Gastrocnemius medialis (tissue), 4 donors: ENCODE measurements at regions not wholly inside any gene's neighbourhood (a gene's known extent, or its start where the extent isn't known, plus 50 kb on each side); places are given as distances from the start of the nearest gene placed in this dataset.

Experiments used
- ATAC-seq, 2 donors: fragments of 150-250 bp; one replicate each; pipeline ENCODE4 v1.9.1; 2016
- DNase-seq, 2 donors: peaks; one replicate each; pipeline ENCODE4 v3.0.0-alpha.2; 2019
- H3K27ac ChIP-seq, 4 donors: fragments of 200-600 bp; sonication (generic); 1 replicate in 1 of 4; 2 replicates in 3 of 4; pipeline ENCODE4 v1.5.1; 2016 to 2018; ENCODE audit warnings: mild to moderate bottlenecking in 2 of 4, moderate library complexity in 1 of 4
- H3K27me3 ChIP-seq, 3 donors: fragments of 200-600 bp; sonication (generic) in 2 of 3; 1 replicate in 1 of 3; 2 replicates in 2 of 3; pipeline versions ENCODE4 v1.5.1 to v1.6.0; 2016 to 2019; ENCODE audit warnings: mild to moderate bottlenecking in 1 of 3, moderate library complexity in 1 of 3
- H3K36me3 ChIP-seq, 2 donors: fragments of 200-600 bp; sonication (generic) in 1 of 2; one replicate each; pipeline ENCODE4 v1.5.1; 2017 to 2018
- H3K4me1 ChIP-seq, 2 donors: fragments of 200-600 bp; sonication (generic) in 1 of 2; one replicate each; pipeline ENCODE4 v1.5.1; 2016 to 2017; ENCODE audit warnings: mild to moderate bottlenecking in 2 of 2
- H3K4me3 ChIP-seq, 4 donors: fragments of 200-600 bp; sonication (generic) in 3 of 4; 1 replicate in 1 of 4; 2 replicates in 3 of 4; pipeline ENCODE4 v1.5.1; 2016 to 2019; ENCODE audit warnings: mild to moderate bottlenecking in 2 of 4
- H3K9me3 ChIP-seq, 3 donors: fragments of 200-600 bp; sonication (generic) in 2 of 3; 1 replicate in 1 of 3; 2 replicates in 2 of 3; pipeline ENCODE4 v1.5.1; 2016 to 2019
- CTCF ChIP-seq, 5 experiments: fragments of 450-650 bp in 3 of 5; fragments of 200-600 bp in 2 of 5; sonication (generic) in 2 of 5; IDR thresholded peaks in 4 of 5; conservative IDR thresholded peaks in 1 of 5; 1 replicate in 4 of 5; 2 replicates in 1 of 5; pipeline ENCODE4 v1.5.1; 2016 to 2019; ENCODE audit warnings: antibody characterized with exemption in 5 of 5, mild to moderate bottlenecking in 3 of 5, moderate library complexity in 3 of 5
- POLR2A ChIP-seq, 2 donors: fragments of 450-650 bp; IDR thresholded peaks; one replicate each; pipeline ENCODE4 v1.6.1; 2017; ENCODE audit warnings: antibody characterized with exemption in 2 of 2, mild to moderate bottlenecking in 2 of 2, moderate library complexity in 2 of 2
- in situ Hi-C, 4 donors: fragments of 200-750 bp; cut with MboI; loops; one replicate each; pipeline versions ENCODE4 v1.15.0 to v1.8.0; 2017; ENCODE audit warnings: low sequenced_read_pairs in 4 of 4
- intact Hi-C: fragments of 100-400 bp; cut with DNase I; formaldehyde crosslinking; loops from one replicate; pipeline ENCODE4 v1.15.1; 2023; ENCODE audit warnings: low total_unique reads

GRCh38 chr20:54843865-54844264, 368.5 kb downstream of the DOK5 start:
- Histone ChIP-seq H3K4me3 (no peak overlapping the region), H3K27ac (no peak overlapping the region), H3K27me3 (no peaks in the 10 kb centered on the region), H3K9me3 (no peaks in the 10 kb centered on the region), H3K36me3 (no peaks in the 10 kb centered on the region), H3K4me1 (no peaks in the 10 kb centered on the region)
- ATAC-seq (no peak), DNase-seq (no peak)
- in situ Hi-C loops, result no loop called here
- intact Hi-C loops, result no loop called here
- TF ChIP-seq CTCF (IDR thresholded peaks at IDR 0.05 in 4 of 5, conservative IDR thresholded peaks at IDR 0.05 in 1 of 5) (no peak), POLR2A (IDR thresholded peaks at IDR 0.05) (no peak)

- Histone ChIP-seq H3K27me3 (no peaks in the 10 kb centered on the region), H3K4me1 (no peaks in the 10 kb centered on the region), H3K4me3 (no peak overlapping the region), H3K9me3 (no peaks in the 10 kb centered on the region), H3K27ac (no peak overlapping the region), H3K36me3 (no peaks in the 10 kb centered on the region)
- TF ChIP-seq CTCF (IDR thresholded peaks at IDR 0.05 in 4 of 5, conservative IDR thresholded peaks at IDR 0.05 in 1 of 5), result no peak
- TF ChIP-seq POLR2A (IDR thresholded peaks at IDR 0.05), result no peak
- ATAC-seq (no peak), DNase-seq (no peak)
- intact Hi-C loops, result no loop called here
- in situ Hi-C loops, result no loop called here
Observed at GRCh38 chr20:54843431-54843830, 368.0 kb downstream of the DOK5 start.

GRCh38 chr20:54839224-54839623, 363.8 kb downstream of the DOK5 start:
- H3K27ac ChIP-seq, result no peak overlapping the region
- intact Hi-C loops, result no loop called here
- H3K27me3 ChIP-seq, result no peaks in the 10 kb centered on the region
- H3K36me3 ChIP-seq, result no peaks in the 10 kb centered on the region
- H3K4me1 ChIP-seq, result no peaks in the 10 kb centered on the region
- TF ChIP-seq POLR2A (IDR thresholded peaks at IDR 0.05) (no peak), CTCF (IDR thresholded peaks at IDR 0.05 in 4 of 5, conservative IDR thresholded peaks at IDR 0.05 in 1 of 5) (no peak)
- in situ Hi-C loops, result no loop called here
- H3K9me3 ChIP-seq, result no peaks in the 10 kb centered on the region
- DNase-seq (no peak), ATAC-seq (no peak)
- no peak overlapping the region for H3K4me3 ChIP-seq

GRCh38 chr20:54837226-54837625, 361.8 kb downstream of the DOK5 start:
- no peaks in the 10 kb centered on the region for H3K36me3 ChIP-seq
- no peaks in the 10 kb centered on the region for H3K4me1 ChIP-seq
- no peak overlapping the region for H3K27ac ChIP-seq
- intact Hi-C loops (no loop called here), in situ Hi-C loops (no loop called here)
- no peak overlapping the region for H3K4me3 ChIP-seq
- DNase-seq (no peak), ATAC-seq (no peak)
- H3K9me3 ChIP-seq, result no peaks in the 10 kb centered on the region
- TF ChIP-seq CTCF (IDR thresholded peaks at IDR 0.05 in 4 of 5, conservative IDR thresholded peaks at IDR 0.05 in 1 of 5) (no peak), POLR2A (IDR thresholded peaks at IDR 0.05) (no peak)
- no peaks in the 10 kb centered on the region for H3K27me3 ChIP-seq

DNA sequence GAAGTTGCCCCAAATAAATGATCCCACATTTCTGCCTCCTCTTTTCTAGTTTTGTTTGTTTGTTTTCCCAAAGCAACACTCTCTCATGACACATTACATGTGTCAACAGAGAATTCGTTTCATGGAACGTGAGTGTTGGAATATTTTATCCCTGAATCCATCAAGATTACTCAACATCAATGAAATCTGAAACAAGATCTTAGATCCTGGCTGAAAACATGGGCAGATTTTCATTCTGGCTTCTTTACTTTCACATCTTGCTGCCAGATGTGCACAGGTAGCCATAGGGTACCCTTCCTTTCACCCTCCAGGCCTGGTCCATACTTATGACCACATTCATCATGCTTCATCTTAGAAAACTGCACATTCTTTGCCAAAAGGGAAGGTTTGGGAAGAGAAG, 347.0 kb downstream of the DOK5 start:
- no peaks in the 10 kb centered on the region for H3K4me1 ChIP-seq
- in situ Hi-C loops, result no loop called here
- DNase-seq (no peak), ATAC-seq (no peak)
- no peaks in the 10 kb centered on the region for H3K9me3 ChIP-seq
- H3K4me3 ChIP-seq, result no peak overlapping the region
- intact Hi-C loops, result no loop called here
- TF ChIP-seq POLR2A (IDR thresholded peaks at IDR 0.05) (no peak), CTCF (IDR thresholded peaks at IDR 0.05 in 4 of 5, conservative IDR thresholded peaks at IDR 0.05 in 1 of 5) (no peak)
- H3K27me3 ChIP-seq, result no peaks in the 10 kb centered on the region
- H3K36me3 ChIP-seq, result no peaks in the 10 kb centered on the region
- H3K27ac ChIP-seq, result no peak overlapping the region
